ENCODE measurements at regions not wholly inside any gene's neighbourhood (a gene's known extent, or its start where the extent isn't known, plus 50 kb on each side); places are given as distances from the start of the nearest gene placed in this dataset.

DNA sequence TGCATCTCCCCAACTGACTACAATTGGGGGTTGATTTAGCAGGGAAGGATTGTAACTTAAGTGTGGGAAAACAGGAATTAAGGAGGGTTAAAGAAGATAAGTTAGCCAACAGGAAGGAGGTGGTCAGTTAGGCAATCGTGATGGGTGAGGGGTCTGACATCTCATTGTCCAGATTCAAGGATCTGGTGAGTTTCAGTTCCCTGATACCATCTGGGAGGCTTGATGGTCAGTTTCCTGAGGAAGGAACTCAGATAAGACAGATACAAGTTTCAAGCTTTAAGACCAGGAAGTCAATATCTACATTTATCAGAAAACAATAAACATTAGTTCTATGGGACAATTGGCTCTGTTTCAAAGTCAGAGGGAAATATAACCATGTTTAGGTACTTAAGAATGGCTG is 601.8 kb downstream of the SLITRK6 start:
- no TSS peak for BruUV-seq (replicated peaks)
- ChIA-PET RAD21 (ENCODE audit: low non-redundant PET in 1 of 2, low total read pairs in 2 of 2, uncharacterized antibody in 2 of 2, unreplicated experiment in 2 of 2) (no interaction called here), POLR2A (no interaction called here), CTCF (no interaction called here)
- Histone ChIP-seq H3K9me3 (ENCODE audit: control insufficient read depth in 1 of 2, insufficient read depth in 1 of 2, low read depth in 1 of 2, low read length in 2 of 2) (0 out of 4 replicates have a peak, but pooled peaks cover 0 to 3% of the 10 kb centered on the region in 2 experiments), H3K4me1 (ENCODE audit: control insufficient read depth in 1 of 2, insufficient read depth in 2 of 2, low read length in 2 of 2) (no peaks in the 10 kb centered on the region), H3K9me2 (ENCODE audit: insufficient read depth) (no peaks in the 10 kb centered on the region), H3K4me2 (ENCODE audit: low read length) (no peak overlapping the region), H4K20me1 (ENCODE audit: insufficient read depth) (no peaks in the 10 kb centered on the region), H3K79me2 (ENCODE audit: insufficient read depth, low read length) (no peaks in the 10 kb centered on the region), H3K9ac (ENCODE audit: low read length) (no peak overlapping the region), H2AFZ (ENCODE audit: low read depth, low read length, poor library complexity, severe bottlenecking) (no peak overlapping the region), H3K4me3 (replicated peaks in 1 of 2; ENCODE audit: low read depth in 1 of 2, low read length in 2 of 2) (no peak overlapping the region), H3K27ac (ENCODE audit: low read depth, low read length) (no peak overlapping the region), H3K27me3 (ENCODE audit: insufficient read depth, low read length) (no peaks in the 10 kb centered on the region), H3K36me3 (ENCODE audit: control insufficient read depth in 1 of 2, insufficient read depth in 2 of 2, low read length in 2 of 2) (no peaks in the 10 kb centered on the region)
- TF ChIP-seq ZFX (IDR thresholded peaks at IDR 0.05) (no peak), FOSL1 (IDR thresholded peaks at IDR 0.05; ENCODE audit: low read depth) (no peak), RAD21 (IDR thresholded peaks at IDR 0.05; ENCODE audit: low read depth) (no peak), POLR2AphosphoS5 (IDR thresholded peaks at IDR 0.05; ENCODE audit: low read depth, low read length) (no peak), EZH2phosphoT487 (IDR thresholded peaks at IDR 0.05; ENCODE audit: borderline replicate concordance) (no peak), TCF7L2 (IDR thresholded peaks at IDR 0.05; ENCODE audit: borderline replicate concordance, extremely low read depth, insufficient read depth, insufficient read length) (no peak)
- TF ChIP-seq, protein P1, sequence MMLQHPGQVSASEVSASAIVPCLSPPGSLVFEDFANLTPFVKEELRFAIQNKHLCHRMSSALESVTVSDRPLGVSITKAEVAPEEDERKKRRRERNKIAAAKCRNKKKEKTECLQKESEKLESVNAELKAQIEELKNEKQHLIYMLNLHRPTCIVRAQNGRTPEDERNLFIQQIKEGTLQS (IDR thresholded peaks at IDR 0.05), result no peak
- intact Hi-C loops (cut with micrococcal nuclease), result no loop called here
- ATAC-seq, result no peak
- DNase-seq (ENCODE audit: low read depth, low spot score), result no peak

DNA sequence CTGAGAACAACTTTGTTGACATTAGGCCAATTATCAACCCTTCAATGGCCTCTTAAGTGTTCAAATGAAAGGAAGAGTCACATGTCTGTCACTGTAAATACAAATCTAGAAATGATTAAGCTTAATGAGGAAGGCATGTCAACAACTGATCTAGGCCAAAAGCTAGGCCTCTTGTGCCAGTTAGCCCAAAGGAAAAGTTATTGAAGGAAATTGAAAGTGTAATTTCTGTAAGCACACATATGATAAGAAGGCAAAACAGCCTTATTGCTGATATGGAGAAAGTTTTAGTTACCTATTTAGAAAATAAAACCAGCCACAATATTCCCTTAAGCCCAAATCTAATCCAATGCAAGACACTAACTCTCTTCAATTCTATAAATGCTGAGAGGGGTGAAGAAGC is 604.7 kb downstream of the SLITRK6 start:
- no peak overlapping the region for H3K4me2 ChIP-seq (ENCODE audit: low read length)
- ChIA-PET CTCF (no interaction called here), RAD21 (ENCODE audit: low non-redundant PET in 1 of 2, low total read pairs in 2 of 2, uncharacterized antibody in 2 of 2, unreplicated experiment in 2 of 2) (no interaction called here), POLR2A (no interaction called here)
- H3K4me3 ChIP-seq (replicated peaks in 1 of 2; ENCODE audit: low read depth in 1 of 2, low read length in 2 of 2), result no peak overlapping the region
- TF ChIP-seq ZNF274 (IDR thresholded peaks at IDR 0.05; ENCODE audit: low read depth, low read length) (no peak), POLR2A (IDR thresholded peaks at IDR 0.05; ENCODE audit: borderline replicate concordance, extremely low read depth, insufficient read depth, insufficient read length) (no peak), SRF (IDR thresholded peaks at IDR 0.05; ENCODE audit: low read depth) (no peak), EGR1 (IDR thresholded peaks at IDR 0.05; ENCODE audit: low read depth) (no peak), JUND (IDR thresholded peaks at IDR 0.05) (no peak)
- TF ChIP-seq, protein P1 (IDR thresholded peaks at IDR 0.05), result no peak
- TF ChIP-seq, protein P2, sequence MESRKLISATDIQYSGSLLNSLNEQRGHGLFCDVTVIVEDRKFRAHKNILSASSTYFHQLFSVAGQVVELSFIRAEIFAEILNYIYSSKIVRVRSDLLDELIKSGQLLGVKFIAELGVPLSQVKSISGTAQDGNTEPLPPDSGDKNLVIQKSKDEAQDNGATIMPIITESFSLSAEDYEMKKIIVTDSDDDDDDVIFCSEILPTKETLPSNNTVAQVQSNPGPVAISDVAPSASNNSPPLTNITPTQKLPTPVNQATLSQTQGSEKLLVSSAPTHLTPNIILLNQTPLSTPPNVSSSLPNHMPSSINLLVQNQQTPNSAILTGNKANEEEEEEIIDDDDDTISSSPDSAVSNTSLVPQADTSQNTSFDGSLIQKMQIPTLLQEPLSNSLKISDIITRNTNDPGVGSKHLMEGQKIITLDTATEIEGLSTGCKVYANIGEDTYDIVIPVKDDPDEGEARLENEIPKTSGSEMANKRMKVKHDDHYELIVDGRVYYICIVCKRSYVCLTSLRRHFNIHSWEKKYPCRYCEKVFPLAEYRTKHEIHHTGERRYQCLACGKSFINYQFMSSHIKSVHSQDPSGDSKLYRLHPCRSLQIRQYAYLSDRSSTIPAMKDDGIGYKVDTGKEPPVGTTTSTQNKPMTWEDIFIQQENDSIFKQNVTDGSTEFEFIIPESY (IDR thresholded peaks at IDR 0.05; ENCODE audit: extremely low read depth, insufficient replicate concordance, low read length), result no peak
- TF ChIP-seq, protein P3, sequence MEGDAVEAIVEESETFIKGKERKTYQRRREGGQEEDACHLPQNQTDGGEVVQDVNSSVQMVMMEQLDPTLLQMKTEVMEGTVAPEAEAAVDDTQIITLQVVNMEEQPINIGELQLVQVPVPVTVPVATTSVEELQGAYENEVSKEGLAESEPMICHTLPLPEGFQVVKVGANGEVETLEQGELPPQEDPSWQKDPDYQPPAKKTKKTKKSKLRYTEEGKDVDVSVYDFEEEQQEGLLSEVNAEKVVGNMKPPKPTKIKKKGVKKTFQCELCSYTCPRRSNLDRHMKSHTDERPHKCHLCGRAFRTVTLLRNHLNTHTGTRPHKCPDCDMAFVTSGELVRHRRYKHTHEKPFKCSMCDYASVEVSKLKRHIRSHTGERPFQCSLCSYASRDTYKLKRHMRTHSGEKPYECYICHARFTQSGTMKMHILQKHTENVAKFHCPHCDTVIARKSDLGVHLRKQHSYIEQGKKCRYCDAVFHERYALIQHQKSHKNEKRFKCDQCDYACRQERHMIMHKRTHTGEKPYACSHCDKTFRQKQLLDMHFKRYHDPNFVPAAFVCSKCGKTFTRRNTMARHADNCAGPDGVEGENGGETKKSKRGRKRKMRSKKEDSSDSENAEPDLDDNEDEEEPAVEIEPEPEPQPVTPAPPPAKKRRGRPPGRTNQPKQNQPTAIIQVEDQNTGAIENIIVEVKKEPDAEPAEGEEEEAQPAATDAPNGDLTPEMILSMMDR (IDR thresholded peaks at IDR 0.05 in 2 of 3, conservative IDR thresholded peaks at IDR 0.05 in 1 of 3; ENCODE audit: borderline replicate concordance in 1 of 3, insufficient read depth in 1 of 3, low read depth in 2 of 3, low read length in 2 of 3), result no peak
- no peaks in the 10 kb centered on the region for H3K4me1 ChIP-seq (ENCODE audit: control insufficient read depth in 1 of 2, insufficient read depth in 2 of 2, low read length in 2 of 2)
- no peak overlapping the region for H3K9ac ChIP-seq (ENCODE audit: low read length)
- intact Hi-C loops (cut with micrococcal nuclease), result no loop called here
- H3K9me2 ChIP-seq (ENCODE audit: insufficient read depth), result no peaks in the 10 kb centered on the region
- H3K27ac ChIP-seq (ENCODE audit: low read depth, low read length), result no peak overlapping the region
- H3K27me3 ChIP-seq (ENCODE audit: insufficient read depth, low read length), result no peaks in the 10 kb centered on the region
- no peak overlapping the region for H2AFZ ChIP-seq (ENCODE audit: low read depth, low read length, poor library complexity, severe bottlenecking)
- H3K9me3 ChIP-seq (ENCODE audit: control insufficient read depth in 1 of 2, insufficient read depth in 1 of 2, low read depth in 1 of 2, low read length in 2 of 2), result 0 out of 4 replicates have a peak, but pooled peaks cover 0 to 3% of the 10 kb centered on the region in 2 experiments
- ATAC-seq, result no peak
- no peaks in the 10 kb centered on the region for H3K36me3 ChIP-seq (ENCODE audit: control insufficient read depth in 1 of 2, insufficient read depth in 2 of 2, low read length in 2 of 2)
- no peaks in the 10 kb centered on the region for H4K20me1 ChIP-seq (ENCODE audit: insufficient read depth)
- BruUV-seq (replicated peaks), result no TSS peak
- H3K79me2 ChIP-seq (ENCODE audit: insufficient read depth, low read length), result no peaks in the 10 kb centered on the region
- no peak for DNase-seq (ENCODE audit: low read depth, low spot score)

Data from HCT116 (cell line).